NCI-H146 treated with DMSO at 0.1 percent for 48 hours (cell line): ENCODE measurements at regions not wholly inside any gene's neighbourhood (a gene's known extent, or its start where the extent isn't known, plus 50 kb on each side); places are given as distances from the start of the nearest gene placed in this dataset.

ENCODE experiments used
- DNase-seq: peaks from one replicate; lab custom pipeline; 2025; ENCODE audit not compliant: unreplicated experiment; lab: John Stamatoyannopoulos, UW

- DNase-seq: no peak
These were observed 282.1 kb downstream of the NFIB start for GRCh38 chr9:14031810-14032209.

- DNase-seq: no peak
These were observed 282.9 kb downstream of the NFIB start for GRCh38 chr9:14031060-14031414.

DNA sequence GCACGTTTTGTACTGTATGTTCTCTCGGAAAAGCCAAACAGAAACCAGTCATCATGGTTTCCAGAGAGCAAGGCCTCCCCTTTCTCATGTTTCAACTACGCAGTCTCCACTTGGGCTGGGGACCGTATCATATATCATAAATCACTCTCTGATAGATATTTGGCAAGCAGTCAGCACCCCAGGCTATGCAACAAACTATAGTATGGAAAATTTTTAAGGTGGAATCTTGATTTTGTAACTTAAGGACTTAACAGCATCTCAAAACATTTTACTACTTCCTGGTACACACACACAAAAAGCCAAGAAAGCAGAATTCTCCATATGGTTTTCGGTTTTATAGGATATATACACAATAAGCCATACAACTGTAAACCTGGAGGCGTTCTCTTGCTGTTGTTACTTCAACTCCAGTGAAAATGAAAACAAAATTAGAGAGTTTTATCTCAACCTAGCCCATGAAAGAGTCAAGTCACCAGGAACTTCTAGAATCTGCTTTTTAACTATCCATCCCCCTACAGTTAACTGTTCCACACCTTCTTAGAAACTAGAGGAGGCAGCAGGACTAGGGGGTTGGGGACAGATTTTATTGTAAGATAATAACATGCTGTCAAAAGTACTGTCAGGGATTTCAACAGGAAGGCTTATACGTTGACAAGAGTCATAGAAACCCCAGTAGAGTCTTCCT lies 283.4 kb downstream of the NFIB start:
- peak; percentile 23 for DNase-seq

DNA sequence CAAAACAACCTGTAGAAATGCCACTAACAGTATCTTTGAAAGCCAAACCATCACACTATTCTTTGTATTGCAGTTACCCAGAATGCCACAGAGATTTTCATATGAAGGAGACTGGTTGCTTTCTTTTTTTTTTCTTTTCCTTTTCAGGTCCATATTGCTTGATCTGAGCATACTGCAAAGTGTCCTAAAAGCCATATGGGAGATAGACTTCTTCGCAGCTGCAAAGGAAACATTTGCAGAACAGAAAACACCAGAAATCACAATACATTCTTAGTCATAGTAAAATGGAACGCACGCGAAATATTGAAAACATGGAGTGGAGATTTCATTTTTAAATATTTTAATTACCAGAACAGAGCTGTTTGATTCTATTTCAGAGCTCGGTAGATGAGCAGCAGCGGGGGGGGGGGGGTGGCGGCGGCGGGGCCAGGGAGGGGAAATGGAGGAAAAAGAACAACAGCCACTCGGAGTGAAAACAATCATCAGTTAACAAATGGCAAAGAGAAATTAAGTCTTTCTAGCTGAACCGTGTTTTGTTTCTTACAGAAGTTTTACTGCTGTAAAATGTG lies 284.1 kb downstream of the NFIB start:
- no peak for DNase-seq

- peak; percentile 31 for DNase-seq
These were observed 286.7 kb downstream of the NFIB start for GRCh38 chr9:14027116-14027800.

DNA sequence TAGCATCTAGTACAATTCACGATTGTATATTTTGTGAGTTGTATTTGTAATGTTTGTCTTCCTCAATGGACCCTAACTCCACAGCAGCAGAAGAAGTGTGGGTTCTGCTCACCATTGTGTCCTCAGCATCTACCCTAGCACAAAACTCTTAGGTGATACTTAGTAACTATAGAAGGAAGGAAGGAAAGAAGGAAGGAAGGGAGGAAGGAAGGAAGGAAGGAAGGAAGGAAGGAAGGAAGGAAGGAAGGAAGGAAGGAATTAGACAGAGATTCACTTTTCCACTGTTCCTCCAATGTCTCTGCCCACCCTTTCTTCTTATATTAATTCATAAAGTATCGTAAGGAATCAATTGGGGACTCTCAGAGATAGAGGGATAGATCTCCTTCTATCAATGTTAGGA lies 288.2 kb downstream of the NFIB start:
- no peak for DNase-seq

GRCh38 chr9:14023285-14023684 lies 290.7 kb downstream of the NFIB start:
- no peak for DNase-seq

- no peak for DNase-seq
These were observed 291.9 kb downstream of the NFIB start for GRCh38 chr9:14021871-14022525.

DNA sequence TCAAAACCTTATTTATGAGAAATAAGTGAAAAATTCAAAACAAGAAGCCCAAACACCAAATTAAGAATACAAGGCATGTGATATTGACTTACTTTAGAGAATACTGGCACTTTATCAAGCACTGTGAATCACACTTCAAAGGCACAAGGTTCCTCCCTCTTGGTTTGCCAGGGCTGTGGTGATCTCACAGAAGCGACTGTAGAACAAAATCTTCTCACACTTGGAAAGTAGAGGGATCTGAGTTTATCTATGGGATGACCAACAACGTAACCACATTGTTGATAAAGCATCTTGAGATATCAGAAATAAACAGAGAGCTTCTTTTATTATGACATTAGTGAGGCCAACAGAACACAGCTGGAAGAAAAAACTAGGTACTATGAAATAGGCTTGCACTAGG lies 295.9 kb downstream of the NFIB start:
- no peak for DNase-seq

GRCh38 chr9:14014744-14015143 lies 299.2 kb downstream of the NFIB start:
- no peak for DNase-seq

DNA sequence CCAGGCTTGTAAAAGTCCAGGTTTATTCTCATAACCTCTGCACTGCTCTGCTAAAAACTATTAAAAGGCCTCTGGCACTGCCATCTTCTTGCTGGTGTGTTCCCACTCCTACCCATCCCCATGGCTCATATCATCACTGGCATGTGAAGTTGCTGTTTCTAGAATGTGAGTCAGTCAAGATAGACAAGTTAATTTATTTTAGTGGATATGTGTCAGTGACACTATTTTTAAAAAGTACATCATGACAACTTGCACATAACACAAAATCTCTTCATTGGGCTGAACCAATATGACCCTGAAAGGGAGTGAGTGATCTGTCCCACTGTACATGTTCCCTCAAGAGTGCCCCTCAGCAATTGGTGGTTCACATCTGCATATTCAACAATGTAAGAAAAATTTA lies 299.7 kb downstream of the NFIB start:
- no peak for DNase-seq

DNA sequence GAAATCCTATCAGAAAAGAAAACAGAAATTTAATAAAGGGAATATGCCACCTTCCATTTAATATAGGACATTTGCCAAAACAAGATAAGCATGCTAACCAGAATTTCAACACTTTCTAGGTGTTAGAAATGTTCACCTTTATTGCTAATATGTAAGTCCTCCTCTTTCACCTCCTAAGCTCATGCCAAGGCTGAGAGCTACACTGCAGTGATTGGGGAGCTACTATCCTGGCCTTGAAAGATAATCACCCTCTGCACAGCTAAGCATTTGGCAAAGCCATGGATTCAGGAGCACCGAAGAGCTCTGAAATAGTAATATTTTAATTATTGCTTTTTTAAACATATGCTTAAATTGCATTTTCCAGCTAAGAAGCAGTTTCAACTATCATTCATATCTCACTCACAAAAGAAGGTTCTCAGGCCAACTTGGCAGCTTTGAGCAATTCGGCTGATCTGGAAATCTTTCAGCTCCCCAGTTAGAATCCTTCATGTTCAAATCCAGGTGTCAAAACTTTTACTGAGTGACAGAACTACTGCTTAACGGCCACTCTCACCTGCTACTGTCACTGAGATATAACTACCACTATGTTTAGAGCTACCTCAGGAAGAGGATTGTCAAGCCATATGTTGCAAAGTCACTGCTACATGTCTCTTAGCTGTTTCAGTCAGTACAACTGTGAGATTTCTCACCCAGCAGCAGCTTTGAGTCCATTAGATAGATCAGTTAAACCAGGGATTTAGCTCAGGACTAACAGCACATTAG lies 302.0 kb downstream of the NFIB start:
- DNase-seq: no peak

DNA sequence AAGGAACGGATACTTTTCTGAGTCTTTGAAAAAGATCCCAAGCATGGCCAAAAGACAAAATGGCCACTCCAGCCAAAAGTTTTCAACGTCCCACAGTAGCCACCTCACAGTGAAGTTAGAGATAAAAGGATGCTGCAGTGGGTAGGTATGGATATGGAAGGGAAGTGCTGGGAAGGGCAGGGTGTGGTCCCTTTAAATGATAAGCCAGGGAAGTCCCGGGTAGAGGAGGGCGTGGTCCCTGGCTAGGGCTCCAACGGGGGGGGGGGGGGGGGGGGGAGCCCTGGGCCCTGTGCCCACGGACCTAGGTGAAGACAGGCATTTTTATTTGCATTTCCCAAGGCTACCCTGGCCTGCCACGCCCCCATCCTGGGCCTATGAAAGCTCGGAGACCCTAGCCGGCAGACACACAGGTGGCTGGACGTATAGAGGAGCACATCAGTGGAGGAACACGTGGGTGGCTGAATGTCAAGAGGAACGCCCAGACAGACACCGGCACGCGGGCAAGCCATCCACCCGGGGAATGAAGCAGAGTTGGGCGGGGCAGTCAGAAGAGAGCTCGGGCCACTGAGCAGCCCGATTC lies 306.7 kb downstream of the NFIB start:
- no peak for DNase-seq

DNA sequence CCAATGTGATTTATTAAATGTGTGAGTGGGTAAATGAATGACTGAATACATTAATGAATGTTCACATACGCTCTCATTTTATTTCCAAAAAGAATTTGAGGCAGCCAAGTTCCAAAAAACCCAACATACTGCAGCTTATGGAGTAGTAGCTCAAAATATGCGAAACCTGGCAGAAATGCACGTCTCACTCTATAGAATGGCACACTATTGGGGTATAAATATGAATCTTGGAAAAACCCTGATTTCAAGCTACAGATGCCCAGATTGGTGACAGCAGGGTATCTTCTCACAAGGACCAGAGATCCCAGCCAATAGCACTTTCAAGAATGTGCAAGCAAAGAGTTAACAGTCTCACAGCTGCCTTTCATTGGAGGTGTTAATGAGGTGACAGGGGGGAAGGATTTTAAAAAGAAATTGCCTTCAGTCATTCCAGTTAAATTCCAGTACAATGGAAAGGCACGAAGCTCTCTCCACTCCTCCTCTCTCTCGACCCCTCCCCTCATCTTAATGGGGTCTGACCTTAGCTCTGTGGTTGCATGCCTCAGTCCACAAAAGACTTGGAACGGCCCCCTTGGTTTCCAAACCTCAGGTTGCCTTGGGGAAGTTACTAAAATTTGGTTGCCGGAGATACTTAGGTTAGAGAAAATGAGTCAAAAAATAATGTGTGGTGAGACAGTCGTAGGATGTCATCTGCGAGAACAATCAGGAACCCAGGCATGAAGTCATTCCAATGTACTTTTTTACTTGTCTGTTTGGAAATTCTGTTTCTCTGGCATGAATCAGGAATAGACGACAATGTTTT lies 307.4 kb downstream of the NFIB start:
- DNase-seq: no peak

GRCh38 chr9:14004110-14004509 lies 309.8 kb downstream of the NFIB start:
- no peak for DNase-seq

DNA sequence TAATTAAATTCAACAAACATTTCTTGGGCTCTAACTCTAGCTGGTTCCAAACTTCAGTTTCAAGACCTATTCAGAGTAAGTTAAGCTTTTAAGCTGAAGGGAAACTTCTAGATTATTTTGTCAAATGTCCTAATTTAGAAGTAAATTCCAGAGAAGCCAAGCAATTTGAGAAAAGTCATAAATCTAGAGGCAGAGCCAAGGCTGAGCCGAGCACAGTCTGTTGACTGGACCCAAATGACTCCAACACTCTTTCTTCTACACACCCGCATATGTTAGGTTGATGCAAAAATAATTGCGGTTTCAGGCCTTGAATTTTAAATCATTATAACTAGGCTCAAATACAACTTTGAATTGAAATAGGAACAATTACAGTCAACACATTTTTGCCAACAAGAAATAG lies 319.7 kb downstream of the NFIB start:
- no peak for DNase-seq

GRCh38 chr9:13993632-13994185 lies 320.2 kb downstream of the NFIB start:
- DNase-seq: peak; percentile 27

- peak; percentile 79 for DNase-seq
These were observed 321.5 kb downstream of the NFIB start for GRCh38 chr9:13992138-13993088.

GRCh38 chr9:13991395-13991794 lies 322.5 kb downstream of the NFIB start:
- no peak for DNase-seq
